H1 (cell line): ENCODE measurements at regions not wholly inside any gene's neighbourhood (a gene's known extent, or its start where the extent isn't known, plus 50 kb on each side); places are given as distances from the start of the nearest gene placed in this dataset.

ENCODE experiments used
- CTCF ChIA-PET: fragments of 300-600 bp; sonication (Branson Sonifier 250); formaldehyde crosslinking; loops from one replicate; lab custom pipeline; 2021; ENCODE audit not compliant: partially characterized antibody; lab: Charles Lee
- POLR2A ChIA-PET: fragments of 300-600 bp; sonication (Branson Sonifier 250); formaldehyde crosslinking; loops from one replicate; lab custom pipeline; 2021; ENCODE audit warnings: inconsistent platforms; ENCODE audit not compliant: partially characterized antibody; lab: Charles Lee
- DNase-seq, 2 experiments: peaks; one replicate each; pipeline versions ENCODE4 v3.0.0 to v3.0.0-alpha.2; 2010 to 2022; ENCODE audit warnings: low spot score in 2 of 2, low read depth in 1 of 2, mixed read lengths in 1 of 2
- FAIRE-seq: peaks from 2 replicates; lab custom pipeline; 2011; peaks lifted over from hg19 to GRCh38; lab: Jason Lieb, UNC
- H2AFZ ChIP-seq: 2 replicates; pipeline ENCODE4 v1.8.1; 2012; ENCODE audit warnings: low read length, inconsistent platforms
- H2AK5ac ChIP-seq: 2 replicates; pipeline ENCODE4 v1.6.1; 2013; ENCODE audit warnings: low read depth, low read length
- H2BK120ac ChIP-seq: replicated peaks from 2 replicates; pipeline ENCODE3; 2013; ENCODE audit warnings: low read depth, low read length, inconsistent platforms
- H2BK12ac ChIP-seq: 2 replicates; pipeline ENCODE4 v1.6.1; 2013; ENCODE audit warnings: low read depth, low read length
- H2BK15ac ChIP-seq: 2 replicates; pipeline ENCODE4 v1.6.1; 2013; ENCODE audit warnings: low read length
- H2BK20ac ChIP-seq: 2 replicates; pipeline ENCODE4 v1.6.1; 2013; ENCODE audit warnings: low read length
- H2BK5ac ChIP-seq: 2 replicates; pipeline ENCODE4 v1.6.1; 2013; ENCODE audit warnings: low read depth, low read length
- H3K14ac ChIP-seq: 2 replicates; pipeline ENCODE4 v1.6.1; 2013; ENCODE audit warnings: inconsistent platforms; ENCODE audit not compliant: insufficient read length
- H3K18ac ChIP-seq: 2 replicates; pipeline ENCODE4 v1.6.1; 2013; ENCODE audit warnings: low read length; ENCODE audit errors: extremely low read depth
- H3K23ac ChIP-seq: 2 replicates; pipeline ENCODE4 v1.6.1; 2013; ENCODE audit warnings: inconsistent platforms; ENCODE audit not compliant: insufficient read length
- H3K23me2 ChIP-seq: 2 replicates; pipeline ENCODE4 v1.6.1; 2013; ENCODE audit warnings: low read depth, low read length
- H3K27ac ChIP-seq: 2 replicates; pipeline ENCODE4 v1.6.1; 2011; ENCODE audit warnings: low read depth, low read length, inconsistent platforms
- H3K27me3 ChIP-seq, 4 experiments: replicated peaks in 1 of 4; 1 replicate in 1 of 4; 2 replicates in 3 of 4; pipeline versions ENCODE4 v1.6.1 to v1.8.1; 2011 to 2013; ENCODE audit warnings: low read length in 3 of 4, mild to moderate bottlenecking in 3 of 4, inconsistent platforms in 2 of 4, mixed read lengths in 2 of 4, moderate library complexity in 1 of 4; ENCODE audit not compliant: control insufficient read depth in 3 of 4, insufficient read depth in 3 of 4; ENCODE audit errors: extremely low read depth in 1 of 4
- H3K36me3 ChIP-seq, 4 experiments: 2 replicates each; pipeline versions ENCODE4 v1.6.1 to v1.8.1; 2011 to 2013; ENCODE audit warnings: mild to moderate bottlenecking in 4 of 4, low read length in 3 of 4, moderate library complexity in 2 of 4, control low read depth in 1 of 4, inconsistent platforms in 1 of 4; ENCODE audit not compliant: insufficient read depth in 4 of 4, control insufficient read depth in 2 of 4
- H3K4ac ChIP-seq: replicated peaks from 2 replicates; pipeline ENCODE3; 2013; ENCODE audit warnings: low read length, low read depth, mixed read lengths, inconsistent platforms; ENCODE audit not compliant: insufficient read length
- H3K4me1 ChIP-seq, 4 experiments: replicated peaks in 1 of 4; 1 replicate in 1 of 4; 2 replicates in 3 of 4; pipeline versions ENCODE4 v1.6.1 to v1.8.1; 2011 to 2013; ENCODE audit warnings: low read length in 3 of 4, inconsistent platforms in 2 of 4, mixed read lengths in 1 of 4; ENCODE audit not compliant: insufficient read depth in 4 of 4, control insufficient read depth in 3 of 4
- H3K4me2 ChIP-seq, 2 experiments: 2 replicates each; pipeline versions ENCODE4 v1.6.1 to v1.8.1; 2011 to 2013; ENCODE audit warnings: low read depth in 2 of 2, low read length in 2 of 2, control low read depth in 1 of 2, inconsistent platforms in 1 of 2, mild to moderate bottlenecking in 1 of 2; ENCODE audit not compliant: insufficient read depth in 1 of 2
- H3K4me3 ChIP-seq, 4 experiments: fragments of 200-600, 300-600 bp in 1 of 4; sonication (generic), shearing (Covaris generic), sonication (Bioruptor Twin) in 1 of 4; 2 replicates each; pipeline versions ENCODE4 v1.5.1 to v1.8.1; 2011 to 2016; ENCODE audit warnings: low read length in 4 of 4, low read depth in 3 of 4, control low read depth in 2 of 4, inconsistent platforms in 2 of 4, mild to moderate bottlenecking in 2 of 4, mixed read lengths in 1 of 4, moderate library complexity in 1 of 4; ENCODE audit not compliant: insufficient read depth in 2 of 4; ENCODE audit errors: extremely low read depth in 1 of 4
- H3K56ac ChIP-seq: replicated peaks from 2 replicates; pipeline ENCODE3; 2013; ENCODE audit warnings: low read depth, mild to moderate bottlenecking, mixed read lengths, low read length, inconsistent platforms; ENCODE audit not compliant: insufficient read length
- H3K79me1 ChIP-seq: 2 replicates; pipeline ENCODE4 v1.6.1; 2013; ENCODE audit warnings: low read depth, low read length, control low read depth
- H3K79me2 ChIP-seq, 2 experiments: 2 replicates each; pipeline versions ENCODE4 v1.6.1 to v1.8.1; 2012 to 2013; ENCODE audit warnings: low read length in 2 of 2, mild to moderate bottlenecking in 2 of 2, inconsistent platforms in 1 of 2; ENCODE audit not compliant: insufficient read depth in 2 of 2, control insufficient read depth in 1 of 2
- H3K9ac ChIP-seq, 4 experiments: replicated peaks in 1 of 4; 1 replicate in 1 of 4; 2 replicates in 3 of 4; pipeline versions ENCODE4 v1.6.1 to v1.8.1; 2011 to 2013; ENCODE audit warnings: low read depth in 3 of 4, low read length in 3 of 4, control low read depth in 2 of 4, mild to moderate bottlenecking in 2 of 4, moderate library complexity in 2 of 4, inconsistent platforms in 1 of 4; ENCODE audit errors: extremely low read depth in 1 of 4
- H3K9me3 ChIP-seq, 2 experiments: 2 replicates each; pipeline versions ENCODE4 v1.6.1 to v1.8.1; 2012 to 2013; ENCODE audit warnings: mild to moderate bottlenecking in 2 of 2, moderate library complexity in 2 of 2, control low read depth in 1 of 2, inconsistent platforms in 1 of 2, low read depth in 1 of 2, low read length in 1 of 2, mixed read lengths in 1 of 2; ENCODE audit not compliant: insufficient read depth in 2 of 2
- H4K20me1 ChIP-seq, 2 experiments: replicated peaks in 1 of 2; 2 replicates each; pipeline versions ENCODE3 to v1.8.1; 2011 to 2013; ENCODE audit warnings: inconsistent platforms in 2 of 2, low read length in 2 of 2, mild to moderate bottlenecking in 1 of 2; ENCODE audit not compliant: insufficient read depth in 2 of 2, control insufficient read depth in 1 of 2
- H4K5ac ChIP-seq: 2 replicates; pipeline ENCODE4 v1.6.1; 2013; ENCODE audit warnings: low read length, low read depth, mixed read lengths, inconsistent platforms; ENCODE audit not compliant: insufficient read length
- H4K8ac ChIP-seq: 2 replicates; pipeline ENCODE4 v1.8.0; 2013; ENCODE audit warnings: mild to moderate bottlenecking, moderate library complexity, low read length, inconsistent platforms; ENCODE audit not compliant: insufficient read depth; ENCODE audit errors: extremely low read depth
- H4K91ac ChIP-seq: replicated peaks from 2 replicates; pipeline ENCODE3; 2013; ENCODE audit warnings: low read length, mixed read lengths, inconsistent platforms; ENCODE audit not compliant: insufficient read length
- WGBS, 2 experiments: shearing (Covaris generic) in 1 of 2; methylation state at CpG; one replicate each; pipeline versions ENCODE4 v1.1.6 to v1.1.7; 2013 to 2015; ENCODE audit warnings: low lambda C conversion rate in 2 of 2, mixed read lengths in 2 of 2, inconsistent platforms in 1 of 2, low coverage in 1 of 2, missing lambda C conversion rate in 1 of 2; ENCODE audit not compliant: insufficient replicate concordance in 2 of 2, insufficient coverage in 1 of 2, insufficient read length in 1 of 2; ENCODE audit errors: extremely low coverage in 1 of 2, missing lambda C conversion rate in 1 of 2; 5-methylcytosine and 5-hydroxymethylcytosine counted together
- TF ChIP-seq, protein P1 (sequence below): fragments of 300-600 bp; sonication (generic); IDR thresholded peaks from 2 replicates; pipeline ENCODE4 v1.7.1; 2012; ENCODE audit warnings: low read length, moderate library complexity, mild to moderate bottlenecking, inconsistent platforms; ENCODE audit not compliant: insufficient replicate concordance

- H2BK15ac ChIP-seq: no peak overlapping the region
- no peak overlapping the region for H3K4ac ChIP-seq
- H2BK5ac ChIP-seq: no peak overlapping the region
- H3K36me3 ChIP-seq: no peaks in the 10 kb centered on the region
- no peak overlapping the region for H4K8ac ChIP-seq
- no peak overlapping the region for H3K56ac ChIP-seq
- H3K9me3 ChIP-seq: no peaks in the 10 kb centered on the region
- WGBS, 2 experiments: 71% methylated on average over 4 of the region's 4 CpGs; no CpG with 5 or more reads in 1 of the 2 experiments
- no peak overlapping the region for H2AFZ ChIP-seq
- H3K27me3 ChIP-seq: no peaks in the 10 kb centered on the region
- DNase-seq (no peak), FAIRE-seq (no peak)
- CTCF ChIA-PET: interaction anchor here (0.6 to 1.4 kb wide), 9 partner anchors 8 to 331 kb away, joined by 3 to 6 read pairs (median 4); no protein-coding TSS in a partner anchor
- H3K18ac ChIP-seq: no peak overlapping the region
- no peak overlapping the region for H2BK20ac ChIP-seq
- POLR2A ChIA-PET: no interaction called here
- H3K27ac ChIP-seq: no peak overlapping the region
- H2AK5ac ChIP-seq: no peak overlapping the region
- peaks cover 0 to 3% (median 0%) of the 10 kb centered on the region in 4 experiments; a peak in 1 of 7 replicates for H3K4me1 ChIP-seq
- no peaks in the 10 kb centered on the region for H3K23me2 ChIP-seq
- no peak overlapping the region for H4K91ac ChIP-seq
- no peak overlapping the region for H3K9ac ChIP-seq
- H3K4me2 ChIP-seq: no peak overlapping the region
- H2BK12ac ChIP-seq: no peak overlapping the region
- H3K4me3 ChIP-seq: no peak overlapping the region
- H3K79me2 ChIP-seq: no peaks in the 10 kb centered on the region
- no peaks in the 10 kb centered on the region for H3K79me1 ChIP-seq
- H3K14ac ChIP-seq: no peak overlapping the region
- no peaks in the 10 kb centered on the region for H4K20me1 ChIP-seq
- no peak overlapping the region for H3K23ac ChIP-seq
- no peak overlapping the region for H4K5ac ChIP-seq
- H2BK120ac ChIP-seq: no peak overlapping the region
- TF ChIP-seq, protein P1, sequence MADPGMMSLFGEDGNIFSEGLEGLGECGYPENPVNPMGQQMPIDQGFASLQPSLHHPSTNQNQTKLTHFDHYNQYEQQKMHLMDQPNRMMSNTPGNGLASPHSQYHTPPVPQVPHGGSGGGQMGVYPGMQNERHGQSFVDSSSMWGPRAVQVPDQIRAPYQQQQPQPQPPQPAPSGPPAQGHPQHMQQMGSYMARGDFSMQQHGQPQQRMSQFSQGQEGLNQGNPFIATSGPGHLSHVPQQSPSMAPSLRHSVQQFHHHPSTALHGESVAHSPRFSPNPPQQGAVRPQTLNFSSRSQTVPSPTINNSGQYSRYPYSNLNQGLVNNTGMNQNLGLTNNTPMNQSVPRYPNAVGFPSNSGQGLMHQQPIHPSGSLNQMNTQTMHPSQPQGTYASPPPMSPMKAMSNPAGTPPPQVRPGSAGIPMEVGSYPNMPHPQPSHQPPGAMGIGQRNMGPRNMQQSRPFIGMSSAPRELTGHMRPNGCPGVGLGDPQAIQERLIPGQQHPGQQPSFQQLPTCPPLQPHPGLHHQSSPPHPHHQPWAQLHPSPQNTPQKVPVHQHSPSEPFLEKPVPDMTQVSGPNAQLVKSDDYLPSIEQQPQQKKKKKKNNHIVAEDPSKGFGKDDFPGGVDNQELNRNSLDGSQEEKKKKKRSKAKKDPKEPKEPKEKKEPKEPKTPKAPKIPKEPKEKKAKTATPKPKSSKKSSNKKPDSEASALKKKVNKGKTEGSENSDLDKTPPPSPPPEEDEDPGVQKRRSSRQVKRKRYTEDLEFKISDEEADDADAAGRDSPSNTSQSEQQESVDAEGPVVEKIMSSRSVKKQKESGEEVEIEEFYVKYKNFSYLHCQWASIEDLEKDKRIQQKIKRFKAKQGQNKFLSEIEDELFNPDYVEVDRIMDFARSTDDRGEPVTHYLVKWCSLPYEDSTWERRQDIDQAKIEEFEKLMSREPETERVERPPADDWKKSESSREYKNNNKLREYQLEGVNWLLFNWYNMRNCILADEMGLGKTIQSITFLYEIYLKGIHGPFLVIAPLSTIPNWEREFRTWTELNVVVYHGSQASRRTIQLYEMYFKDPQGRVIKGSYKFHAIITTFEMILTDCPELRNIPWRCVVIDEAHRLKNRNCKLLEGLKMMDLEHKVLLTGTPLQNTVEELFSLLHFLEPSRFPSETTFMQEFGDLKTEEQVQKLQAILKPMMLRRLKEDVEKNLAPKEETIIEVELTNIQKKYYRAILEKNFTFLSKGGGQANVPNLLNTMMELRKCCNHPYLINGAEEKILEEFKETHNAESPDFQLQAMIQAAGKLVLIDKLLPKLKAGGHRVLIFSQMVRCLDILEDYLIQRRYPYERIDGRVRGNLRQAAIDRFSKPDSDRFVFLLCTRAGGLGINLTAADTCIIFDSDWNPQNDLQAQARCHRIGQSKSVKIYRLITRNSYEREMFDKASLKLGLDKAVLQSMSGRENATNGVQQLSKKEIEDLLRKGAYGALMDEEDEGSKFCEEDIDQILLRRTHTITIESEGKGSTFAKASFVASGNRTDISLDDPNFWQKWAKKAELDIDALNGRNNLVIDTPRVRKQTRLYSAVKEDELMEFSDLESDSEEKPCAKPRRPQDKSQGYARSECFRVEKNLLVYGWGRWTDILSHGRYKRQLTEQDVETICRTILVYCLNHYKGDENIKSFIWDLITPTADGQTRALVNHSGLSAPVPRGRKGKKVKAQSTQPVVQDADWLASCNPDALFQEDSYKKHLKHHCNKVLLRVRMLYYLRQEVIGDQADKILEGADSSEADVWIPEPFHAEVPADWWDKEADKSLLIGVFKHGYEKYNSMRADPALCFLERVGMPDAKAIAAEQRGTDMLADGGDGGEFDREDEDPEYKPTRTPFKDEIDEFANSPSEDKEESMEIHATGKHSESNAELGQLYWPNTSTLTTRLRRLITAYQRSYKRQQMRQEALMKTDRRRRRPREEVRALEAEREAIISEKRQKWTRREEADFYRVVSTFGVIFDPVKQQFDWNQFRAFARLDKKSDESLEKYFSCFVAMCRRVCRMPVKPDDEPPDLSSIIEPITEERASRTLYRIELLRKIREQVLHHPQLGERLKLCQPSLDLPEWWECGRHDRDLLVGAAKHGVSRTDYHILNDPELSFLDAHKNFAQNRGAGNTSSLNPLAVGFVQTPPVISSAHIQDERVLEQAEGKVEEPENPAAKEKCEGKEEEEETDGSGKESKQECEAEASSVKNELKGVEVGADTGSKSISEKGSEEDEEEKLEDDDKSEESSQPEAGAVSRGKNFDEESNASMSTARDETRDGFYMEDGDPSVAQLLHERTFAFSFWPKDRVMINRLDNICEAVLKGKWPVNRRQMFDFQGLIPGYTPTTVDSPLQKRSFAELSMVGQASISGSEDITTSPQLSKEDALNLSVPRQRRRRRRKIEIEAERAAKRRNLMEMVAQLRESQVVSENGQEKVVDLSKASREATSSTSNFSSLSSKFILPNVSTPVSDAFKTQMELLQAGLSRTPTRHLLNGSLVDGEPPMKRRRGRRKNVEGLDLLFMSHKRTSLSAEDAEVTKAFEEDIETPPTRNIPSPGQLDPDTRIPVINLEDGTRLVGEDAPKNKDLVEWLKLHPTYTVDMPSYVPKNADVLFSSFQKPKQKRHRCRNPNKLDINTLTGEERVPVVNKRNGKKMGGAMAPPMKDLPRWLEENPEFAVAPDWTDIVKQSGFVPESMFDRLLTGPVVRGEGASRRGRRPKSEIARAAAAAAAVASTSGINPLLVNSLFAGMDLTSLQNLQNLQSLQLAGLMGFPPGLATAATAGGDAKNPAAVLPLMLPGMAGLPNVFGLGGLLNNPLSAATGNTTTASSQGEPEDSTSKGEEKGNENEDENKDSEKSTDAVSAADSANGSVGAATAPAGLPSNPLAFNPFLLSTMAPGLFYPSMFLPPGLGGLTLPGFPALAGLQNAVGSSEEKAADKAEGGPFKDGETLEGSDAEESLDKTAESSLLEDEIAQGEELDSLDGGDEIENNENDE: no peak
These were observed 225.1 kb downstream of the PLA2G4A start for GRCh38 chr1:187053876-187054275.
